ENCODE measurements at regions not wholly inside any gene's neighbourhood (a gene's known extent, or its start where the extent isn't known, plus 50 kb on each side); places are given as distances from the start of the nearest gene placed in this dataset.

GRCh38 chr12:54744590-54744989 lies 96.4 kb upstream of the DCD start:
- Histone ChIP-seq H3K9me3 (ENCODE audit: control insufficient read depth, insufficient read depth, low read length) (no peaks in the 10 kb centered on the region), H3K23ac (ENCODE audit: low read depth, low read length) (no peak overlapping the region), H3K14ac (replicated peaks; ENCODE audit: low read depth, low read length) (no peak overlapping the region), H4K91ac (ENCODE audit: insufficient read depth, low read depth, low read length) (no peak overlapping the region), H3K79me1 (ENCODE audit: low read depth in 1 of 2, low read length in 2 of 2) (no peaks in the 10 kb centered on the region), H2AFZ (replicated peaks; ENCODE audit: low read length, poor library complexity) (no peak overlapping the region), H4K8ac (ENCODE audit: low read depth in 2 of 2, low read length in 2 of 2) (no peak overlapping the region), H2BK120ac (ENCODE audit: low read depth, low read length) (no peak overlapping the region), H3K27ac (ENCODE audit: insufficient read depth, low read length) (no peak overlapping the region), H2AK9ac (replicated peaks; ENCODE audit: low read depth, low read length, poor library complexity) (no peak overlapping the region), H3K4me3 (ENCODE audit: insufficient read depth, low read depth, low read length) (no peak overlapping the region), H3K4me1 (ENCODE audit: control insufficient read depth, insufficient read depth, low read length) (no peaks in the 10 kb centered on the region), H2BK20ac (ENCODE audit: low read depth, low read length) (no peak overlapping the region), H2AK5ac (ENCODE audit: low read depth, low read length) (no peak overlapping the region), H3K18ac (ENCODE audit: low read depth, low read length) (no peak overlapping the region), H3K9ac (ENCODE audit: low read depth, low read length) (no peak overlapping the region), H3K4me2 (ENCODE audit: low read depth, low read length) (no peak overlapping the region), H3K27me3 (ENCODE audit: control insufficient read depth, insufficient read depth, low read length) (no peaks in the 10 kb centered on the region), H4K20me1 (ENCODE audit: insufficient read depth, low read length) (no peaks in the 10 kb centered on the region), H3K4ac (ENCODE audit: low read depth, low read length) (no peak overlapping the region), H3K9me1 (ENCODE audit: insufficient read depth, low read length) (no peaks in the 10 kb centered on the region), H2BK15ac (ENCODE audit: low read depth, low read length) (no peak overlapping the region), H3K36me3 (ENCODE audit: control insufficient read depth, insufficient read depth, low read length) (no peaks in the 10 kb centered on the region), H2BK5ac (ENCODE audit: low read depth, low read length, poor library complexity, severe bottlenecking) (no peak overlapping the region), H4K5ac (ENCODE audit: low read depth, low read length) (no peak overlapping the region), H3K56ac (ENCODE audit: extremely low read depth, insufficient read depth, low read length) (no peak overlapping the region)
- no CpG with 5 or more reads among the region's 2 CpGs for WGBS, 2 experiments (ENCODE audit: extremely low coverage in 2 of 2, insufficient read length in 1 of 2)
- ATAC-seq (ENCODE audit: low read depth) (no peak), DNase-seq (no peak)
- ChIA-PET CTCF (no interaction called here), POLR2A (ENCODE audit: unreplicated experiment) (no interaction called here)
- in situ Hi-C loops (cut with MboI; ENCODE audit: low sequenced_read_pairs), result no loop called here
- intact Hi-C loops (cut with micrococcal nuclease), result no loop called here
- dilution Hi-C loops (cut with HindIII; ENCODE audit: low sequenced_read_pairs, unreplicated experiment), result no loop called here
- TF ChIP-seq CTCF (conservative IDR thresholded peaks at IDR 0.05; ENCODE audit: low read depth, low read length), result no peak
- TF ChIP-seq BHLHE40 (IDR thresholded peaks at IDR 0.05; ENCODE audit: low read depth, low read length), result no peak
- TF ChIP-seq ELK1 (IDR thresholded peaks at IDR 0.05; ENCODE audit: borderline replicate concordance, low read depth, low read length), result no peak
- TF ChIP-seq RCOR1 (IDR thresholded peaks at IDR 0.05; ENCODE audit: insufficient replicate concordance, low read length), result no peak
- no TSS peak for BruUV-seq (replicated peaks)

All from IMR-90 (cell line).